Brain pericyte (primary cell): ENCODE measurements at regions not wholly inside any gene's neighbourhood (a gene's known extent, or its start where the extent isn't known, plus 50 kb on each side); places are given as distances from the start of the nearest gene placed in this dataset.

Experiments
- DNase-seq: peaks from one replicate; pipeline ENCODE4 v3.0.0-alpha.2; 2012; ENCODE audit warnings: low read depth, low spot score

DNA sequence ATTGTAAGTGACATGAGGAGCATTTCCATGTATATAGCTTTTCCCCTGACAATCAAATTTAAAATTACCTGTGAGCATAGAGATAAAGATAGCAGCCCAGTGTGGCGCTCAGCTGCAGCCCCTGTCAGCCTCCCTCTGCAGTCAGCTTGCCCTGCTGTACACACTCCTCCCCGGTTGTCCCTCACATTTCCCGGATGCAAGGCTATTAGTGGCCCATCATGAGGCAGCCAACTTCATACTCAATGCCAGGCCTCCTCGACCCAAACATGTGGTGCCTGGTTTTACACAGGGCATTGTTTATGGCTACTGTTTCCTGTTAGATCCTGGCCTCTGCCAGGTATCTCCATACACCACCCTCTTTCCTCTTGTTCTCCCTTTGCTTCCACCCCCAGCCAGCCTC is 116.1 kb upstream of the SH3BP4 start:
- DNase-seq: no peak

DNA sequence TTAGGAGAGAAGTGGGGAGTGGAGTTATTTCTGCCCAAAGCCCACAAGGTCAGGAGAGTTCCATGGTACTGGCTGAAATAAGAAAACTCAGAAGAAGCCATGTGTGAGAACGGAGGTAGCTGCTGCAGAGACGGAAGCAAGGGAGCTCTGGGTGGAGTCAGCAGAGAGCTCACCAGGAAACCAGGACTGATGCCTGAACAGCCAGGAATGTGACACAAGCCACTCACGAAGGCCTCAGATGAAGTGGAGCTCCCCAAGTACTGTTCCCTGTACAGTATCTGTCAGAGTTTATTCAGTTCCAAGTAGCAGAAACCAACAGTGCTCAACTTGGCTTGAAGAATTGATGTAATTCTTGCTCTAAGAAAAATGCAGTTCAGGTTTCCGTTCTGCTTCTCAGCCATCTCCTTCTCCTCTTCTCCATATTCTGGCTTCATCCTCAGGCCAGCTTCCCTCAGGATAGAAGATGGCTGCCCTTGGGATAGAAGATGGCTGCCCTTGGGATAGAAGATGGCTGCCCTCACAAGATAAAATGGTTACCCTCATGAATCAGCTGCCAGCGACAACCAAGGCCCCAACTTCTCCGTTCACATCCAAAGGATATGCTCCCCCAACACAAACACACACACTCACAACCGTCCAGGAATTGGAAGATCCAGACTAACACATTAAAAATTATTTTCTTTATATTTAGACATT is 117.4 kb upstream of the SH3BP4 start:
- DNase-seq: no peak

DNA sequence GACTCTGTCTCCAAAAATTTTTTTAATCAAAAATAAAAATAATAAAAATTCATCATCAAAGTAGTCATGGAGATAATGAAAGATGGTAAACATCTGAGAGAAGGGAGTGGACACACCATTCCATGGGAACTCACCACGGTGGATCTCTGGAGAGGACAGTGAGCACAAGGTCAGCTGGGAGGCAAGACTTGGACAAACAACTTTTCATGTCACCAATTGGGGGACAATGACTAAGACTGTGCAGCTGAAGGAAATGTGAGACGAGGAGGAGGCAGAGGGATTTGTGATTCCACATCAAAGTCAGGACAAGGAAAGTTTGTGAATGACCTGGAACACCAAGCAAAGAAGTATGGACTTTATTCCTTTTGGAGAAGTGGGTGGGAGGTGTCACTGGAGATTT is 121.0 kb upstream of the SH3BP4 start:
- DNase-seq: no peak

DNA sequence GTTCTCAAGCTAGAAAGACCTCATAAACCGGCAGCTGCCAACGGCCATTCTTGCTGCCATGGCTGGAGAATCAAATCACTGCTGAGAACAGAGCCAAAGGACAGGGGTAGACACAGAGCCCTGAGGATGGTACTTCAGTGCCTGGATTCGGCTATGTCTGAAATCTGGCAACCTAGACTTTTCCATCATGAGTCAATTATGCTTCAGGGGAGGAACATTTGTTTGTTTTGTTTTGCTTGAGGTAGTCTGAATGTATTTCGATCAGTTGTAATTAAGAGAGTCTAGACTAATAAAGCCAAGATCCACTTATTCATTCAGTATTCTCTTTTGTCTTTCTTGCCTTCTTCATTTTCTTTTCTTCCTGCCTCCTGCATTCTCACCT is 122.8 kb upstream of the SH3BP4 start:
- no peak for DNase-seq

DNA sequence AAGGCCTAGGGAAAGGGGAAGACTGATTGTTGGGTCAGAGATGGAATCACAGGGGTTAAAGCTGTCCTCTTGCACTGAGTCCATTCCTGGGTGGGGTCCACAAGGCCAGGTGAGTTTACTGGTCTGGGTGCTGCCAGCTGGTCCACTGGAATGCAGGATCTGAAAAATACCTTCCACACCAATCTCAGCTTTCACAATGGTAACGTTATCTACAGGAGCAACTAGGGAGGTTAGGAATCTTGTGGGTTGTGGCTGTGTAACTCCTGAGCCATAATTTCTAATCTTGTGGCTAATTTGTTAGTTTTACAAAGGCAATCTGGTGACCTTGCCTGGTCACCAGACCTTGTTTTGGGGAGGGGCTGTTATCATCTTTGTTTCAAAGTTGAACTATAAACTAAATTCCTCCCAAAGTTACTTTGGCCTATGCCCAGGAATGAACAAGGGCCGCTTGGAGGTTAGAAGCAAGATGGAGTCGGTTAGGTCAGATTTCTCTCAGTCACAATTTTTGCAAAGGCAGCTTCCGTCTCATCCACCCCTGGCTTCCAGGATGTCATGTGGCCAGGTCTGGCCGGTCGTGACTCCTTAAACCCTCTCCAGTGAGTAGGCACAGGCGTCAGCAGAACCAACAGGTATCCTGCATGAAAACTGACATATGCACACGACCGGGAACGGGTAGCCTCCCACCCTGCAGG is 123.3 kb upstream of the SH3BP4 start:
- DNase-seq: no peak

DNA sequence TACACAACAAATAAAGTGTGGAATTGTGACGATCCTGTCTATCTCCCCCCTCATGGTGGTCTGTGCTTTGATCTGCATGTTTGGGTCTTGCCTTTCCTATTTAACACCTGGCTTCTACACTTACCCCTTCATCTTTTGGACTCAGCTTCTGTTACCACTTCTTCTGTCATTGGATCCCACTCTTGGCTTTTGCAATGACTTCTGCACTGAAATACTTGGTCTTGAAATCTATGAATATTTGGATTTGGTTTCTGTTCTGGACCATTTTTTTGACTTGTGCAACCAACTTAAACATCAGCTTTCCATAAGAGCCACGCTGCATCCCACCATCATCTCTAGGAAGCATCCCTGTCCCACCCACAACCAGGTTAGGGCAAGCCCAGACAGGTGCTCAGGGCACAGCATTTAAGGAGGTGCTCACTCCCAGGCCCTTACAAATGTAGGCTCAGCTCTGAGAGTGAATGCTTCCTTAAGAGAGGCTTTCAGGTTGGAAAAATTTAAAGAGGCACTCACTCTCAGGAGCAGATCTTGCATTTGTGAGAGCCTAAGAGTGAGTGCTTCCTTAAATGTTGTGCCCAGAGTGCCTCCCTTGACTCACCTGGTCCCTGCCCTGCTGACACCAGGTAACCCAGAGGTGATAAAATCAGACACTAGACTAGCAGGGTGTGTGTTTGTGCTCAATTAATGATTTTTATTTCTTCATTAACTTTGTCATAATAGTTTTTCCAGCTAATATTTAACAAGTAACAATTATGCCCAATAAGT is 124.5 kb upstream of the SH3BP4 start:
- no peak for DNase-seq

DNA sequence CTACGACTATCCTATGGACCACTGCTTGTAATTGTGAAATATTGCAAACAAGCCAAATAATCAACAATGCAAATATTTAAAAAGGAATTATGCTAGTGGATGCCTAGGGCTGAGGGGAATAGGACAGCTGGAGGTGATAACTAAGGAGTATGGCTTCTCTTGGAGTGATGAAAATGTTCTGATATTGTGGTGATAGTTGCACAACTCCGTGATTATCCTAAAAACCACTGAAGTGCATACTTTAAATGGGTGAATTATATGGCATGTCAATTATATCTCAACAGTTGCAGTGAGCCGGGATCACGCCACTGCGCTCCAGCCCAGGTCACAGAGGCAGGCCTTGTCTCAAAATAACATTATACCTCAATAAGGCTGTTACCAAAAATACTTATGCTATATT is 125.1 kb upstream of the SH3BP4 start:
- DNase-seq: no peak

DNA sequence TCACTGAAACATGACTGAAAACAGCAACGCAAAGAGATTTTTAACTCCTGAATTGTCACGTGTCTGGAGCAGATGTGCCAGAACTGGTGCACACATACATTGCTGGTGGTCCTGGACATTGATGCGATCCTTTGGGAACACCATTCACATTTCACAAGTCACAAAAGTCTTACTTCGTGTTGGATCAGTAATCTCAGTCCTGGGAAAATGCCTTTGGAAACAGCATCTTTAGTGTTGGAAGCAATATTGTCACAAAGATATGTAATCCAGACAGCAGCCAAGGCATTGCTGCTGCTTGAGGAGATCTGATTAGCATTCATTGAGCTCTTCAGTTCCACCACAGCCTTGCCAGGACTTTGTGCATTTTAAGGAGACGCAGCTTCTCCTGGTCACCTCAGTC is 126.2 kb upstream of the SH3BP4 start:
- no peak for DNase-seq

DNA sequence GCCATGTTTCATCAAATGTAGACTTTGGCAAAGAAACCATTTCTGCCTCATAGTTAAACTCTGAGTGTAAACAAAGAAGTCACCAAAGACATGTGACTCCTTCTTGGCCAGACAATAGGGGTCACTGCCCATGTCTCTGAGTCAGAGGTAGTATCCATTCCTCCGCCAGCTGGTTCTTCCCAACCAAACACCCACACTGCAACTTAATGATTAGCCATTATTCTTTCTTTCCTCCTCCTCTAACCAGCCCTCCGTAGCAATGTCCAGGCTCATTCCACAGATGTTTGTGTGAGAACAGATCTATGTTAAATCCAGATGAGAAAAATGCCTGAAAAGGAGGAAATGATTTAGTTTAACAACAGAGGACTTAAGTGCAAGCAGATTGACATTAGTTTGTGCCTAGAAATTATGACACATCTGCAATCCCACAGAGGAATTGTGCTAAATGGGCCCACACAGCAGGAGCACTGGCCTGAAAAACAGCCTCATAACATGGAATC is 127.9 kb upstream of the SH3BP4 start:
- DNase-seq: peak; percentile 76

DNA sequence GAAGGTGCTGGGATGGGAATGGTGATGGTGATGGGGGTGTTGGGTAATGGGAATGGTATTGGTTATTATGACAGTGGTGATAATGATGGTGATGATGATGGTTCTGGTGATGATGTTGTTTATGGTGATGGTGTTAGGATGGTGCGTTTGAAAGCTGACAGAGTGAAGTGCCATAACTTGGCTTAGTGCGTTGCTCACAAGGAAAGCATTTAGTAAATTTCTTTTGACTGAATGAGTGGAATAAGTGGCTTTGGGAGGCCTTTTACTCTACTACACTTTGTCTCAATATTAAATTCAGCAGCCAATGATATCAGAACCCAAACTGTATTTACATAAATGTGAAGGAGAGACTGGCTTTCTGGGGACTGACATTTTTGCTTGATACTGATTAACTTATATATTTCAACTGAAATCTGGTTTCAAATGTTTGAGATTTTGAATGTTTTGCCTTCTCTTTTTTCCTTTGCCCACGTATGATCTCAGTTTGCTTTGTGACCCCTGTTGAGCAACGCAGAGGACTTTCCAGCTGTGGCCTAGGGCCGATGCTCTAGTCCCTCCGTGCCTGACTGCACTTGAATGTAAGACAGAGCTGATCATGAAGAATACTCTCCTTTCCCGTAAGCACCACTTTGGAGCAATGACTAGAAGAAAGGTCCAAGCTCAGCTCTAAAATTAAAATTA is 128.5 kb upstream of the SH3BP4 start:
- DNase-seq: no peak

DNA sequence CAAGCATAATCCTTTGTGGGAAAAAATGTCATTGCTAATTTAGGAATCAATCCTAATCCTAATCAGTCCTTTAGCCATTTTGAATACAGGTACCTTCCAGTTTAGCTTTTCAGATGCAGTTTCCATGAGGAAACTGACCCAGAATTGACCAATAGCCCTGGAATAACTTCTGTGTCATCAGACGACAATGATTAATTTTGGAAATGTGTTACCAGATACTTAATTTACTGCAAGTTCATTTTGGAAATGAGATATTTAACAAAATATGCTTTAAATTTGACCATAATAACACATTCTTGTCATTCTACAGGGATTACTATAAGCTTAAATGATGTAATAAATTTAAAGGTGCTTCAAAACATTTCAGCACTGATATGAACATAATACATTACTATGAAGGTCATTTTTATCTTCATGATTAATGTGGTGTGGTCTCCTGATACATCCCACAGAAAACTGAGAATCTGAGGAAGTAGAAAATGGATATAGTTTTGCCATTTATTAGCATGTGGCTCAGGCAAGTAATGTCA is 129.8 kb upstream of the SH3BP4 start:
- DNase-seq: no peak

DNA sequence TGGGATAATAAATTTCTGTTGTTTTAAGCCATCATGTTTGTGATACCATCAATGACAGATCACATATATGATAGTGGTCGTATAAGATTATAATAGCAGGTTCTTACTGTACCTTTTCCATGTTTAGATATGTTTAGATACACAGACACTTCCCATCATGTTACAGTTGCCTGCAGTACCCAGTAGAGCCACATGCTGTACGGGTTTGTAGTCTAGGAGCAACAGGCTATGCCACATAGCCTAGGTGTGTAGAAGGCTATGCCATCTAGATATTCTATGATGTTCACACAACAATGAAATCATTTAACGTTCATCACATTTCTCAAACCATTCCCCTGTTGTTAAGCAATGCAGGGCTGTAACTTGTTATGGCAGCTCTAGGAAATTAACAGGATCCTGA is 132.9 kb upstream of the SH3BP4 start:
- DNase-seq: no peak

DNA sequence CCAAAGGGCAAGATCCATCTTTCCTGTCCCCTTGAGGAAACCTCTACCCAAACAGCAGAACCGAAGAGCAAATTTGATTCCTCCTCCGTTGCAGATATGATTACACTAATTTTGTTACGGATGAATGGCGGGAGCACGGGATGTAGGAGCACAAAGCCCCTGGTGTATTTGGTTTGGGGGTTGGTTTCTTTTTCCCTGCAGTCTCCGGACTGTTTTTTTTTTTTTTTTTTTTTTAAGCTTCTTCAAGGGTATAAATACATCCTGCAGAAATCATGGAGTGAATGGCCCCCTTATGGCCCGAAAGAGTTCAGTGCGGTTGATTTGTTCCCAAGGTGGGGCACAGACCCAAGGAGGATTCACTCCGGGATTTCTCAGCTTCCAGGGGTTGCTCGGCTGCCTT is 135.3 kb upstream of the SH3BP4 start:
- no peak for DNase-seq

DNA sequence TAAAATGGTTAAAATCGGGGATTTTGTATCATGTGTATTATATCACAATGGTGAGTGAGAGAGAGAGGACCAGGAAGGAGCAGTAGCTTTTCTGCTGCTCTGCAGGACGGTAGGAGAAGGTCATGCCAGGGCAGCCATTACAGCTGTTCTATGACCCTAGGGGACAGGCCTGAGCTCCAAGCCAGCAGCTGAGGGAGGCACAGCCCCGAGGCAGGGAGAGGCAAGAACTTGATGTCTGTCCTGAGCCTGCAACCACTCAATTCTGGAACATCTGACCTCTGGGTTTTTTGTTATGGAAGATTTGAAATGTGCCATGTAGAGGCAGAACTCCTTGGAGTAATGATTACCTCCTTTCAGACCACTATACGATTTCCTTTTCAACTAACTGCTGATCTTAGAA is 135.8 kb upstream of the SH3BP4 start:
- no peak for DNase-seq

DNA sequence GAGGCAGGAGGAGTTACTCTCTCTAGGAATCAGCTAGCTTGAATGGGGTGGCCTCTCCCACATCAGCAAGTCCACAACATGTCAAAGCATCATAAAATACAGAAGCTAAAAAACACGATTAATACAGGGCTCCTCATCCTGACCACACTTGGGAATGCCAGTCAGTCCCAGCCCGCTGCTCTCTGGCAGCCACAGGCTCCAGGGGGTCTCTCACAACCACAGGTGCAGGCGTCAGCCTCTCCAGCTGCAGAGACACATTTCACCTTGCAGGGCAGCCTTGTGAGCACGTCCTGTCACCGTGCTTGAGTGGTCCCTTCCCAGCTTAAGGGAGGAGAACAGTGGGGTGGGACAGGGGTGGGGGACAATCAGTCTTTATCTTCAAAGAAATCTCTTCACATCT is 137.4 kb upstream of the SH3BP4 start:
- no peak for DNase-seq

DNA sequence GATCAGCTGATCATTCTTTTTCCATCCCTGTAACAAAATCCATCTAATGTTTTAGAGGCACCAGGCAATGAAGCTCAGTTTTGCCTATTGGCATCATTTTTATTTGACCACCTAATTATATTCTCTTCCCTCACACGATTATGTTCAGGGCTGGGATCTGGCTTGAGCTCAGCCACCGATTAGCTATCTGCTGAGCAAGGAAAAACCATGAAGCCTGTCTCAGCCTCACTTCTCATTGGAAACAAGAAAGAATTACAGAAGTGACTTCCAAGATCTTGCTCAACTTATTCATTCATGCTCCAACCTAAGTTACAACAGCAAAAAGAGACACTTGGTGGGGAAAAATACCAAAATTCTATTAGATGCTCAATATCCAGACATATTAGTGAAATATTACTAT is 139.0 kb upstream of the SH3BP4 start:
- no peak for DNase-seq

DNA sequence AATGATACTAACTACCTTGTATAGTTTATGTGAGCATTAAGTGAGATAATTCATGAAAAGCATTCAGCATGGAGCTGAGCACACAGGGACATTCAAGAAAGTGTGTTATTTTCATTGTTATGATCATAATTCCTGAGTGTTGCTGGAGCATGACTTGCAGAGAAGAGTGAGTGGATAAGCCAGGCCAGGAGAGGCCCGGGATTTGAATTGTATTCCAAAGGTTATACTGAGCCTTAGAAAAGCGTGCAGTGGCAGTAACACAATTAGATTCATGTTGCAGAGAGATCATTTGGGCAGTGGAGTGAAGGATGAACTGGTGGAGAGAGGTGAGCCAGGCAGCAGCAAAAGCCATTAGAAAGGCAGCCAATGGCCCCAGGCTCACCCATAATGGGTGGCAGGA is 142.9 kb upstream of the SH3BP4 start:
- DNase-seq: no peak

DNA sequence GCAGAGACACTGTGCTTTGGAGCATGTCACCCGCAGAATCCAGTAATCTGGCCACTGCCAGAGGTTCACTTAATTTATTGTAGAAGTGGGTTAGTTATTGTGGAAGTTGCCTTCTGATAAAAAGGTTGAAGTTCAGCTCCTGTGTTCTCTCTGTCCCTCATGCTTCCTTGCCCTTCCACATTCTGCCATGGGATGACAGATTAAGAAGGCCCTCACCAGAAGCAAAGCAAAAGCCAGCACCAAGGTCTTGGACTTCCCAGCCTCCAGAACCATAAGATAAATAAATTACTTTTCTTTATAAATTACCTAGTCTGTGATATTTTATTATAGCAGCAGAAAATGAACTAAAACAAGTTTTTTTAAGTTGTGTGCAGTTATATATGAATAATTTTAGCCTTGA is 145.0 kb upstream of the SH3BP4 start:
- DNase-seq: no peak

DNA sequence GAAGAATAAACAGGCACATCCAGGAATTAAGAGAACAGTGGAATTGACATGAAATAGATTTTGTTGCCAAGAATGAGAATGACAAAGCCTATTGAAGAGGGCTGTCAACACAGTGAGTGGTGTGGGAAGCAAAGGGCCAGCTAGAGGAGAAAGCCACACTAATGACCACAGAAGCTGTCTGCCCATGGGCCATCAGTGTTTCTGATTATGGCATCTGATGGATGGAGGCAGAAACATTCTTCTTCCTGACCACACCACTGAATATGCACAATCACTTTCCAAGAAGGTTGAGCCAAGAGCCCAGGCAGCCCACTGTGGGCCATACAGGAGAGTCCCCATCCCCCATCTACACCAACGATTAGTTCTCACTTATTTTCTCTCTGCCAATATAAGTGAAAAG is 146.0 kb upstream of the SH3BP4 start:
- no peak for DNase-seq

DNA sequence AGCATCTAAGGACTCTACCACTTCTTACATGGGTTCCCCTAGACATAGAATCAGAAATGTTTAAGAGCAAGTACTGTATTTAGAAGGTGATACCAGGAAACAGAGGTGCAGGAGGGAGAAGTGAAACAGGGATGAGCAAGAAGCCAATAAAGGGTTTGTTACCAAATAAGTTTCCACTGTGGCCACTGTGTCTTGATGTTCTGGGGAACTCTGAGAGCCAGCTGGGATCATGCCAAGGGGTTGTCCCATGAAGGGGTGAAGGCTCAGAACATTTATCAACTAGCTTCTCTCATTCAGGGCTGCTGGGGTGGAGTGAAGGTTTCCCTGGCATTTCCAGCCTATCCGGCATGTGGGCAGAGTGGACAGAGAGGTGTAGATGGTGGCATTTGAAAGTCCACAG is 147.1 kb upstream of the SH3BP4 start:
- no peak for DNase-seq

DNA sequence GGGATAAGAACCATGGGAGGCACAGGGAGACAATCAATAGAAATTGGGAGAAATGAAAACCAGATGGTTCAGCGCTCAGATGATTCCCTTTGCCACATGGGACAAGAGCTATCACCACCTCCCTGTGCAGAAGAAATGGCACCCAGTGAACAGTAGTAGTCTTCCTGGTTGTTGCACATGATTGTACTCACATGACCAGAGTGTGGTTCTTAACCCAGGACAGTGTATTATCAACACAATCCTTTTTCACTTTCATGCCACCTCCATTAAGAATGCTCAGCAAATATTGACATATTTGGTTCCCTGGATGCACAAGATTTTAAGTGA is 149.0 kb upstream of the SH3BP4 start:
- DNase-seq: no peak
